Ascending aorta (tissue), 2 donors: ENCODE measurements at regions not wholly inside any gene's neighbourhood (a gene's known extent, or its start where the extent isn't known, plus 50 kb on each side); places are given as distances from the start of the nearest gene placed in this dataset.
A peak's percentile ranks its signal among the peaks of the same experiment; 100 is the strongest.
"Not testable (repeated sequence)": the region's sequence is repeated elsewhere in the genome, so short reads cannot be mapped to it uniquely, and the experiment has no call there.

Experiments used
- DNase-seq, 2 donors: peaks; one replicate each; pipeline ENCODE4 v3.0.0-alpha.2; 2019; ENCODE audit warnings: low spot score in 2 of 2
- H3K27ac ChIP-seq, 2 donors: fragments of 200-600 bp; sonication (generic); one replicate each; pipeline ENCODE4 v1.5.1; 2016 to 2017; ENCODE audit warnings: mild to moderate bottlenecking in 1 of 2
- H3K27me3 ChIP-seq: fragments of 200-600 bp; sonication (generic); one replicate; pipeline ENCODE4 v1.5.1; 2017
- H3K36me3 ChIP-seq, 2 donors: fragments of 200-600 bp; sonication (generic); one replicate each; pipeline ENCODE4 v1.5.1; 2016
- H3K4me1 ChIP-seq, 2 donors: fragments of 200-600 bp; sonication (generic); one replicate each; pipeline ENCODE4 v1.5.1; 2016 to 2017; ENCODE audit warnings: mild to moderate bottlenecking in 1 of 2
- H3K4me3 ChIP-seq, 2 donors: fragments of 200-600 bp; sonication (generic); one replicate each; pipeline ENCODE4 v1.5.1; 2016 to 2017; ENCODE audit warnings: mild to moderate bottlenecking in 1 of 2
- H3K9me3 ChIP-seq, 2 donors: fragments of 200-600 bp; sonication (generic); one replicate each; pipeline ENCODE4 v1.5.1; 2016
- intact Hi-C: fragments of 100-400 bp; cut with DNase I; formaldehyde crosslinking; loops from one replicate; pipeline ENCODE4 v1.15.1; 2023
- TF ChIP-seq, protein P1 (sequence below), 3 experiments: fragments of 200-600 bp in 2 of 3; fragments of 450-650 bp in 1 of 3; sonication (generic) in 2 of 3; IDR thresholded peaks; one replicate each; pipeline ENCODE4 v1.5.1; 2016 to 2019; ENCODE audit warnings: antibody characterized with exemption in 3 of 3, mild to moderate bottlenecking in 1 of 3, moderate library complexity in 1 of 3

DNA sequence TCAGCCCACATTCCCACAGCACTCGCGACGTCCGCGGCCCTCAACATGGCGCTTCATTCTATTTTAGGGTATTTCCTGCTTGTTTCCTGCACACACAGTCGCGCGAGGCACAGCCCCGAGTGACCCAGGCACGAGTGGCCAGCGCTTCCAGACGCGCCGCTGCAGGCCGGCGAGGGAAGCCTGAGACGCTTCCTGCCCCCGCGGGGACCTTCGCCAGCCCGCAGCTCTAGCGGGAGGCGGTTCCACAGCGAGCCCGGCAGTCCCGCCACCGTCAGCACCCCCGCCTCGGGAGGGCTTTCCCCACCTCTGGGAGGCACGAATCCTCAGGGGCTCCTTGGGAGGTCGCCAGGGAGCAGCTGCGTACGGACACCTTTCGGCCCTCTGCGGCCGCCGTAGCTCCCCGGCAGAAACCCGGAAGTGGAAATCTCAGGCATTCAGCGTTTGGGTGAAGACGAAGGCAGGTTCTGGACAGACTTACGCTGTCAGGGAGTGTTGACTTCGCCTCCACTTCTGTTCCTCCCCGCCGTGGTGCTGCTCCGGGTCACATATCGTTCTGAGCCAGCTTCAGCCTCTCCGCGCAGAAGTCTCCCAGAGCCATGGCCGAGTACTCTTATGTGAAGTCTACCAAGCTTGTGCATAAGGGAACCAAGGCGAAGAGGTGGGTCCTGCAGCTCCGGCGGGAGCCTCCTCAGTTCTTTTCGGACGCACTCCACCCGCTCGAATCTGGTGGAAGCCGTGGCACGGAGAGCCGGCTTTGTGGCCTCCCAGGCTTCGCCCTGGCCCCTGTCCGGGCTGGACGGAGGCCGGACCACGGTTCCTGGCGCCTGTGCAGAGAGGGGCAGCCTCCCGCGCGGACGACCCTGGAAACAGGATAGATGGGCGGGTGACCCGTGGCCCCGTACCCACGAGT, 2925.9 kb upstream of the OR11H1 start:
- no peak overlapping the region for H3K4me3 ChIP-seq
- no peak overlapping the region for H3K27ac ChIP-seq
- peak in 1 of 2 donors; percentile 72 for DNase-seq
- peaks cover 0 to 4% of the 10 kb centered on the region in 2 donors for H3K9me3 ChIP-seq
- TF ChIP-seq, protein P1, sequence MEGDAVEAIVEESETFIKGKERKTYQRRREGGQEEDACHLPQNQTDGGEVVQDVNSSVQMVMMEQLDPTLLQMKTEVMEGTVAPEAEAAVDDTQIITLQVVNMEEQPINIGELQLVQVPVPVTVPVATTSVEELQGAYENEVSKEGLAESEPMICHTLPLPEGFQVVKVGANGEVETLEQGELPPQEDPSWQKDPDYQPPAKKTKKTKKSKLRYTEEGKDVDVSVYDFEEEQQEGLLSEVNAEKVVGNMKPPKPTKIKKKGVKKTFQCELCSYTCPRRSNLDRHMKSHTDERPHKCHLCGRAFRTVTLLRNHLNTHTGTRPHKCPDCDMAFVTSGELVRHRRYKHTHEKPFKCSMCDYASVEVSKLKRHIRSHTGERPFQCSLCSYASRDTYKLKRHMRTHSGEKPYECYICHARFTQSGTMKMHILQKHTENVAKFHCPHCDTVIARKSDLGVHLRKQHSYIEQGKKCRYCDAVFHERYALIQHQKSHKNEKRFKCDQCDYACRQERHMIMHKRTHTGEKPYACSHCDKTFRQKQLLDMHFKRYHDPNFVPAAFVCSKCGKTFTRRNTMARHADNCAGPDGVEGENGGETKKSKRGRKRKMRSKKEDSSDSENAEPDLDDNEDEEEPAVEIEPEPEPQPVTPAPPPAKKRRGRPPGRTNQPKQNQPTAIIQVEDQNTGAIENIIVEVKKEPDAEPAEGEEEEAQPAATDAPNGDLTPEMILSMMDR (IDR thresholded peaks at IDR 0.05): no peak
- H3K4me1 ChIP-seq: no peaks in the 10 kb centered on the region
- intact Hi-C loops: no loop called here
- H3K36me3 ChIP-seq: no peaks in the 10 kb centered on the region
- no peaks in the 10 kb centered on the region for H3K27me3 ChIP-seq

- H3K27me3 ChIP-seq, intact Hi-C loops, H3K4me3 ChIP-seq, H3K27ac ChIP-seq, H3K9me3 ChIP-seq, DNase-seq, H3K36me3 ChIP-seq, H3K4me1 ChIP-seq: not testable (repeated sequence)
These were observed 2924.6 kb upstream of the OR11H1 start for GRCh38 chr22:12603399-12603798.

DNA sequence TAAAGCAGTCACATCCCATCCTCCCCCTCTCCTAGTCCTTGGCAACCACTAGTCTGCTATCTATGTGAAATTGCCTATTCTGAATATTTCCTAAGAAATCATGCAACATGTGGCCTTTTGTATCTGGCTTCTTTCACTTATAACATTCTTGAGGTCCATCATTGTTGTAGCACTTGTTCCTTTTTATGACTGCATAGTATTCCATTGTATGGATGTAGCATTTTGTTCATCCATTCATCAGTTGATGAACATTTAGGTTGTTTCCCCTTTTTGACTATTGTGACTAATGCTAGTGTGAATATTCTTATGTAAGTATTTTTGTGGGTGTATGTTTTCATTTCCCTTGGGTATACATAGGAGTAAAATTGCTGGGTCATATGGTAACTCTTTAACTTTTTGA, 2924.2 kb upstream of the OR11H1 start:
- H3K36me3 ChIP-seq, H3K4me1 ChIP-seq, H3K9me3 ChIP-seq, DNase-seq, H3K27me3 ChIP-seq, H3K4me3 ChIP-seq, H3K27ac ChIP-seq, intact Hi-C loops: not testable (repeated sequence)

DNA sequence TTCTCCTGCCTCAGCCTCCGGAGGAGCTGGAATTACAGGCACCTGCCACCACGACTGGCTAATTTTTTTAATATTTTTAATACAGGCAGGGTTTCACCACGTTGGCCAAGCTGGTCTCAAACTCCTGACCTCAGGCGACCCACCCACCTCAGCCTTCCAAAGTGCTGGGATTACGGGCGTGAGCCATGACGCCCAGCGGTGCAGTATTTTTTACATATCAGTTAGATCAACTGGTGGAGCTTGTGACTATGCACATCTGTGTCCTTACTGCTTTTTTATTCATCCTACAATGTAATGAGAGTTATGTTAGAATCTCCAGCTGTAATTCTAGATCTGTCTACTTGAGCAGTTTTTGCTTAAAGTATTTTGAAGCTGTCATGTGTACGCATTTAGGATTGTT, 2919.5 kb upstream of the OR11H1 start:
- DNase-seq, intact Hi-C loops, H3K36me3 ChIP-seq, H3K4me3 ChIP-seq, H3K4me1 ChIP-seq, H3K9me3 ChIP-seq, H3K27me3 ChIP-seq, H3K27ac ChIP-seq: not testable (repeated sequence)

- Histone ChIP-seq H3K4me3 (no peak overlapping the region), H3K27me3 (no peaks in the 10 kb centered on the region), H3K27ac (no peak overlapping the region), H3K36me3 (no peaks in the 10 kb centered on the region), H3K9me3 (peaks cover 0 to 4% of the 10 kb centered on the region in 2 donors), H3K4me1 (no peaks in the 10 kb centered on the region)
- DNase-seq: no peak
- intact Hi-C loops: no loop called here
- TF ChIP-seq, protein P1 (IDR thresholded peaks at IDR 0.05): no peak
These were observed 2914.8 kb upstream of the OR11H1 start for GRCh38 chr22:12613199-12613598.

- intact Hi-C loops, H3K4me1 ChIP-seq, H3K4me3 ChIP-seq, H3K36me3 ChIP-seq, H3K9me3 ChIP-seq, H3K27me3 ChIP-seq, DNase-seq, H3K27ac ChIP-seq: not testable (repeated sequence)
These were observed 2914.1 kb upstream of the OR11H1 start for GRCh38 chr22:12613907-12614306.

- intact Hi-C loops, H3K27me3 ChIP-seq, H3K4me3 ChIP-seq, DNase-seq, H3K27ac ChIP-seq, H3K36me3 ChIP-seq, H3K9me3 ChIP-seq, H3K4me1 ChIP-seq: not testable (repeated sequence)
These were observed 2901.1 kb upstream of the OR11H1 start for GRCh38 chr22:12626894-12627293.

GRCh38 chr22:12629815-12630214, 2898.2 kb upstream of the OR11H1 start:
- H3K4me3 ChIP-seq, H3K27me3 ChIP-seq, H3K27ac ChIP-seq, DNase-seq, H3K36me3 ChIP-seq, intact Hi-C loops, H3K9me3 ChIP-seq, H3K4me1 ChIP-seq: not testable (repeated sequence)

DNA sequence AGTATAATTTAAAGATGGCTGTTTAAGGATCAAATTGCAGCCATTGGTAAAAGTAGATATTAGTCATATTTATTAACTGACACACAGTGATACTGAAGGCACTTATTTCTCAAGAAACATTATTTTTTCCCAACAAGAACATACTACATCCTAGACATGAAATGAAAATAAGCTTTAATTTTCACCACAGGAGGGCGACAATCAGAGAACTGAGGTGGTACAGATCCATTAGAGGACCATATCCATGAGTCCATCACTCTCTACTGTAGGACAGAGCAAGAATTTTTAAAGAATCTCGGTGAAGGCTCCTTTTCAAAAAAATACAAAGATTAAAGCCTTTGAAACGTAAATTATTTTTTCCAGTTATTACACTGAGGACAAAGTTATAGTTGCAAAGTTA, 2897.0 kb upstream of the OR11H1 start:
- H3K36me3 ChIP-seq, H3K27me3 ChIP-seq, H3K4me1 ChIP-seq, DNase-seq, H3K27ac ChIP-seq, H3K4me3 ChIP-seq, H3K9me3 ChIP-seq, intact Hi-C loops: not testable (repeated sequence)

- H3K4me3 ChIP-seq, H3K36me3 ChIP-seq, intact Hi-C loops, H3K27ac ChIP-seq, DNase-seq, H3K4me1 ChIP-seq, H3K27me3 ChIP-seq, H3K9me3 ChIP-seq: not testable (repeated sequence)
These were observed 2890.3 kb upstream of the OR11H1 start for GRCh38 chr22:12637566-12638166.

DNA sequence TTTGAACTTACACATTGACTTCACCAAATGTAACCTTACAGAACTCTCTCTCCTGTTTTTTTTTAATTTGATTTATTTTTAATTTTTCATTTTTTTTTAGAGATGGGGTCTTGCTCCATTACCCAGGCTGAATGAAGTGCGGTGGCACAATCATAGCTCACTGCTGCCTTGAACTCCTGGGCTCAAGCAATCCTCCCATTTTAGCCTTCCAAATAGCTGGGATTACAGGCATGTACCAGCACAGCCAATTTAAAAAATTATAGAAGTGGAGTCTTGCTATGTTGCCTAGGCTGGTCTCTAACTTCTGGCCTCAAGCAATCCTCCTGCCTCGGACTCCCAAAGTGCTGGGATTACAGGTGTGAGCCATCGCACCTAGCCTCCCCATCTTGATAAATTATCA, 2889.7 kb upstream of the OR11H1 start:
- H3K27ac ChIP-seq, H3K36me3 ChIP-seq, intact Hi-C loops, H3K4me1 ChIP-seq, H3K27me3 ChIP-seq, H3K9me3 ChIP-seq, DNase-seq, H3K4me3 ChIP-seq: not testable (repeated sequence)
